ENCODE measurements at regions not wholly inside any gene's neighbourhood (a gene's known extent, or its start where the extent isn't known, plus 50 kb on each side); places are given as distances from the start of the nearest gene placed in this dataset.

DNA sequence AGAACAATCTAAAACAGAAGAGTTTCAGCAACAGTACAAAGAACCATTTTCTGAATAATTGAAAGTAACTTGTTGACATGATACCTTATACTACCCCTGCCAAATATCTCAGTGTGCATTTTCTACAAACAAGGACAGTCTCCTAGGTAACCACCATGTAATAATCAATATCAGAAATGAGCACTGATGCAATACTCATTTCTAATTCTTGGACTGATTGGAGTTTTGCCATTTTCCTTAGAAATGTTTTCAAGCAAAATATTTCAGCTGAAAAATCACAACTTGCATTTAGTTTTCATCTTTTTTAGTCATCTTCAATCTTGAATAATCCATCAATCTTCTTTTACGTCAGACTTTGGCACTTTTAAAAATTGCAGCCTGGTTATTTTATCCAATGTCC lies 420.2 kb downstream of the CDC14C start:
- DNase-seq (no peak), ATAC-seq (no peak)
- H3K4me3 Mint-ChIP-seq: no peak overlapping the region
- H3K9me3 Mint-ChIP-seq: no peaks in the 10 kb centered on the region
- H3K27me3 Mint-ChIP-seq: no peaks in the 10 kb centered on the region
- H3K27ac Mint-ChIP-seq: no peak overlapping the region
- H3K4me1 Mint-ChIP-seq: no peaks in the 10 kb centered on the region

DNA sequence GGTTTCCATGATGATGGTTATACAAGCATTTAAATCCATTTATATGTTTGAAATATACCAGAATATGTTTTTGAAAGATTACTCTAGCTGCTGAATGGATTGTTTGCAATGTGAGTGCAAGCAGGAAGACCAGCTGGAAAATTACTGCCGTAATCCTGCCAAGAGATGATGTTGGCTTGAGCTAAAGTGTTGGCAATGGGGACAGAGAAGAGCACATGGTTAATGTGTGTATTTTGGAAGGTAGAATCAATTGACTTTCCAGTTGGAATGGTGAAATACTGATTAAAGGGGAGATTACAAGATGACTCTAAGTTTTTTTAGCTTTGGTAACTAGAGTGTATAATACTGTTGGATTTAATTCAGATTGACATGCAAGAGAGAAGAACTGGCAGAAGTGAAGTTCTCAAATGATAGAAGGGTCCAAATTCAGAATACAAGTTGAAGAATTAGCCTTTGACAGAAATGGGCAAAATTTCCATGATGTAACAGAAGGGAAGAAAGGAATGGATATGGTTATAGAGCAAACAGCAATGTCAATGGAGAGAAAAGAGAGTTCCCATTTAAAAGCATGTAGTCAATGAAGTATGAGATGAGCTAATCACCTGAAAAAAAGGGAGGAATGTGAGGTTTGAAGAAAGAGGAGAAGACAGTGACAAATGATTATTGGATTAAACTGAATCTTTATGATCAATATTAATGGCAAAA lies 422.0 kb downstream of the CDC14C start:
- Mint-ChIP-seq H3K4me1 (no peaks in the 10 kb centered on the region), H3K27me3 (no peaks in the 10 kb centered on the region), H3K27ac (no peak overlapping the region), H3K4me3 (no peak overlapping the region), H3K9me3 (no peaks in the 10 kb centered on the region)
- no peak for ATAC-seq
- DNase-seq: no peak

DNA sequence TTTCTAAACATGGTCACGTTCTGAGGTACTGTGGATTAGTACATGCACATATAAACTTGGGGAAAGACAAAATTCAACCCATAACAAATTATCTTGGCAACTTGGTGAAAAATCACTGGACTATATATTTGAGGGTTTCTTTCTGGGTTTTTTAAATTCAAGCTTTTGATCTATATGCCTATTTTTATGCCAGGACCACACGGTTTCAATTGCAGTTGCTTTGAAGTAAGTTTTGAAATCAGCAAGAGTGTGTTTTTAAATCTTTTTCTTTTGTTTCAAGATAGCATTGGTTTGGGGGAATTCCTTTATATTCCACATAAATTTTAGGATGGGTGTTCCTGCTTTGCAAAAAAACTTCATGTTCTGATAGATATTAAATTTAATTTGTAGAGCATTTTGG lies 406.4 kb upstream of the VWC2 start:
- Mint-ChIP-seq H3K4me1 (no peaks in the 10 kb centered on the region), H3K27ac (no peak overlapping the region), H3K4me3 (no peak overlapping the region), H3K9me3 (peaks cover 0 to 11% of the 10 kb centered on the region in 2 donors), H3K27me3 (no peaks in the 10 kb centered on the region)
- no peak for DNase-seq
- ATAC-seq: no peak

DNA sequence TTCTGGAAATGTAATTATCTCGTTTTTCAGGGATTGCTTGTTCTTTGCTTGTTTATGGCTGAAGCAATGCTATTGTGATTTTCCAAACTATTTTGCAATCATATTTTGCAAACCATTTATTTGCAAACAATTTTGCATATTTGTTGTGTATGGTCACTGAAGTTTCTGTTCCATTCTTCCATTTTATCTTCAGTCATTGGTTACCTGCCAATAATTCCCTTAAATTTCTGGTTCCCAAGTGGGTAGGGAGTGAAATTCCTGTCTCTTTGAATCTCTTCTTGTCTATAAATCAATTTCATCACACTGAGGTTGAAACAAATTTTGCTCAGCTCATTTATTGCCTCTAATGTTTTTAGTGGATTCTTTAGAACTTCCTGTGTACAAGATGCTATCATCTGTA lies 401.7 kb upstream of the VWC2 start:
- Mint-ChIP-seq H3K27ac (no peak overlapping the region), H3K4me1 (no peaks in the 10 kb centered on the region), H3K27me3 (no peaks in the 10 kb centered on the region), H3K4me3 (no peak overlapping the region), H3K9me3 (peaks cover 0 to 2% of the 10 kb centered on the region in 2 donors)
- DNase-seq (no peak), ATAC-seq (no peak)

DNA sequence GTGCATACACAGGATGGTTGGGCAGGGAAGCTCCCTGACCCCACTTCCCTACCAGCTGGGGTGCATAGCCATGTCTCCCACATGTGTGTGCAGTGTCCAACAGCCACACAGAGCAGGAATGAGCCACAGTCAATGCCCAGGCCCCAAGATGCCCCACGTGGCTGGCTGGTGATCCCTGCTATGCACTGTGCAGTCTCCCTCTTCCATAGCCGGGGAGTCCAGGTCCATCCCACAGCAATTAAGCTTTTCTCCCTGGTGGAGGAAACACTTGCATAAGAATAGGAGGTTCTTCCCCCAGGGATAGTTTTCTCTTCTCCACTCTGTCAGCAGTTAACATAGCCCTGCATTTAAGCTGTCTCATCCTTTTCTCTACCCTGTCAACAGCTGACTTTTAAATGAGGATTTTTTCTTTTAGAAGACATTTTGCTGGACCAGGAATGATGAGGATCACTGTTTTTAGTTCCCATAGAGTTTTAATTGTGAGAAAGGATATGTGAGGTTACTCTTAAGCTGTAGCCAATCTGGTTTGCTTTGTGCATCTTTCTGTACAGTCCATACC lies 396.5 kb upstream of the VWC2 start:
- ATAC-seq: no peak
- no peak overlapping the region for H3K4me3 Mint-ChIP-seq
- no peaks in the 10 kb centered on the region for H3K27me3 Mint-ChIP-seq
- DNase-seq: no peak
- no peak overlapping the region for H3K27ac Mint-ChIP-seq
- H3K4me1 Mint-ChIP-seq: no peaks in the 10 kb centered on the region
- H3K9me3 Mint-ChIP-seq: peaks cover 3 to 9% of the 10 kb centered on the region in 2 donors

DNA sequence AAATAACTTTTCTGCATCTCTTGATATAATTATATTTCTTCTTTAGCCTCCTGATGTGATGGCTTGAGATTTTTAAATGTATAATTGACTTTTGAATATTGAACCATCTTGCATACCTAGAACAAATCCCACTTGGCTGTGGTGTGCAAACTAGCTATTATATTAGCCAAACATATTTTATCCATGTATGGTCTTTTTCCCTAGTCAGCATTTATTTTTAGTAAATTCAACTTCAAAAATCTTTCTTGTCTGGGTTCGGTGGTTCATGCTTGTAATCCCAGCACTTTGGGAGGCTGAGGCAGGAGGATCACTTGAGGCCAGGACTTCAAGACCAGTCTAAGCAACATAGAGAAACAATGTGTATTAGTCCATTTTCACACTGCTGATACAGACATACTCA lies 386.6 kb upstream of the VWC2 start:
- no peaks in the 10 kb centered on the region for H3K27me3 Mint-ChIP-seq
- ATAC-seq (no peak), DNase-seq (no peak)
- H3K27ac Mint-ChIP-seq: no peak overlapping the region
- H3K4me3 Mint-ChIP-seq: no peak overlapping the region
- no peaks in the 10 kb centered on the region for H3K4me1 Mint-ChIP-seq
- peaks cover 4 to 15% of the 10 kb centered on the region in 2 donors for H3K9me3 Mint-ChIP-seq

DNA sequence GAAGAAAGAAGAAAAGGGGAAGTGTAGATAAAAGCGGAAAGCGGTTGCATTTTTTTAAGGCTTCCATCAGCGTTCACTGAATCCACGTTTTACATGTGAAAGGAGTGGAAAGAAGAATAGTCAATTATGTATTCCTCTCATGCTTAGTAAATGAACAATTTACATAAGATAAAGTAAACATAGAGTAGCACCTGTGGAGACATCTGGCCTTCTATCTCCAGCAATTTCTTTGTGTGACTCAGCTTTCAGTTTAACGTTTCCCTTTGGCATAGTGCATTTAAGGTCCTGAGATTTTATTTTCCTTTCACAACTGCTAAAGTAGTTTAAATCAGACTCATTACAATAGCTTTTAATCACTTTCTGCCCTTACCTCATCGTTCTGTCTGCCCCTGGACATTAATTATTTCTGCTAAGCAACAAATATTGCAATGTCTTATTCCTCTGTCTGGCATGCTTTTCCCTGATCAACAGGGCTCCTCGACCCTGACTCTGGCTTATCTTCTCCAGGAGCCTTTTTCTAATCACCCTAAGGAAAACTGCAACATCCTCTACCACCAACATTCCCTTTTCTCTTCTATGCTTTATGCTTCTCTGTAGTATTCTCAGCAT lies 383.5 kb upstream of the VWC2 start:
- Mint-ChIP-seq H3K9me3 (peaks cover 0 to 15% of the 10 kb centered on the region in 2 donors), H3K27ac (no peak overlapping the region), H3K4me3 (no peak overlapping the region), H3K4me1 (no peaks in the 10 kb centered on the region), H3K27me3 (no peaks in the 10 kb centered on the region)
- ATAC-seq (no peak), DNase-seq (no peak)

DNA sequence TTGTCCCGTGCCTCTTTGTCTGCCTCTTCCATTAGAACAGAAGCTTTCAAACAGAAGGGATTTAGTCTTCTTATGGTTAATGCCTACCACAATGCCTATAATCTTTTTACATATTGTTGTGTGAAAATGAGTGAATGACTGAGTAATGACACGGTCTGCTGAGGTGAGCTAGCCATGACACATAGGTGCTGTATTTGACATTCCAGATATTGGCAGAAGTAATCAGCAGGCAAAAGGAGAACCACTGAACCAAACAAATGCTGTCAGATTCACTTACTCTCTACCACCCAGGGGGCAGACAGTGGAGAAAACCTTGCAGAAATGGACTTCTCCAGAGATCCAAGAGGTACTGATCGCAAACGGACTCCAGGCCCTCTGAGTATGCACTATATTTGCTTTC lies 377.2 kb upstream of the VWC2 start:
- Mint-ChIP-seq H3K27me3 (no peaks in the 10 kb centered on the region), H3K27ac (no peak overlapping the region), H3K9me3 (no peaks in the 10 kb centered on the region), H3K4me1 (no peaks in the 10 kb centered on the region), H3K4me3 (no peak overlapping the region)
- DNase-seq (no peak), ATAC-seq (no peak)

DNA sequence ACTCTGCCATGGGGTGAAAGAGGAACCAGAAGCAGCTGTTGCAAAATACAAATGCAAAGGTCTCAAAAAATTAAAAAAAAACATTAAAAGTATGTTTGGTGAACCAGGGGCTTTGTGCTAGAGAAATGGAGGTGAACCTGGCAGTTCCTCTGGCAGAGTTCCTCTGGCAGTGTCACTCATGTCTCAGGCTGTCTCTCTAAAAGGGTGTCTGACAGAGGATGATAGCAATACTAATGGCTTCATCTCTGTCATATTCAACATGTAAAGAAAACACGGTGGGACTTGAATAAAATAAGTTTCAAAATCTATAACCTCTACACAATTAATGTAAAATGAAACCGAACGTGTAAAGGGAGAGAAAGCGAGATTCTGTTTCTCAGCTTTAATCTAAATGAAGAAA lies 375.7 kb upstream of the VWC2 start:
- DNase-seq (no peak), ATAC-seq (no peak)
- Mint-ChIP-seq H3K27me3 (no peaks in the 10 kb centered on the region), H3K4me3 (no peak overlapping the region), H3K9me3 (no peaks in the 10 kb centered on the region), H3K4me1 (no peaks in the 10 kb centered on the region), H3K27ac (no peak overlapping the region)

DNA sequence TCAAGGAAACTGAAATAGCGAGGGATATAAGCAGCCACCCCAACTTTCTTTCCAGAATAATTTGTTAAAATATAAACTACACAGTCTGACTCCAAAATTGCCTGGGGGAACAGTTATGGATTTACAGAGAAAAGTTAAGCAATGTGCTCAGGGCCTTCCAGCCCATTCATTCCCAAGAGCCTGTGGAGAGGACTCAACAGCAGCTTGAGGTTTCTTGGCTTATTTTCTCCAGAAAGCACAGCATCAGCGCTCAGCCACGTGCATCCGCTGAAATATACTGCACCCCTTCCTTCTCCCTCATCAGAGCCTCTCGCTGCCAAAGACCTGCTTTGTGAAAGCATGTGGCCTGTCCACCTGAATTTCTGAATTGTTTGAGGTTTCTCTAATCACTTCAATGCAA lies 375.2 kb upstream of the VWC2 start:
- DNase-seq: no peak
- no peak for ATAC-seq
- no peaks in the 10 kb centered on the region for H3K27me3 Mint-ChIP-seq

DNA sequence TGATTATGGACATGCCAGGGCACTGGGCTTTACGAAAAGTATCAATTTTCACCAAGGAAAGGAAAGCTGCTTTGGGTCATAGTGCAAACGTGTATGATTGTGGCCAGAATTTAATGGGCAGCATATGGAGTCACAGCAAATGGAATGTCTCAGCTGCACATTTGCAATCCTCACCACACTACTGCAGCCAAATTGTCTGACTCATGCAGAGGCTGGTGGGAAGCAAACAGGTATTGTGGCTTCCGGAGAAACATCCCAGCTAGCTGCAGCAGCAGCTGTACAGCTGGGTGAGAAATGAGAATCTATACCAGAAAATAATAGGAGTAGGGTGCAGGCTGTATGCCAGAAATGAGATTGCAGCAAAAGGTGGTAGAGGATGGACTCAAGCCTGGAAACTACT lies 374.7 kb upstream of the VWC2 start:
- ATAC-seq: no peak
- Mint-ChIP-seq H3K9me3 (no peaks in the 10 kb centered on the region), H3K4me1 (no peaks in the 10 kb centered on the region), H3K4me3 (no peak overlapping the region), H3K27me3 (no peaks in the 10 kb centered on the region), H3K27ac (no peak overlapping the region)
- DNase-seq: no peak

More for the DNA sequence above, 375.2 kb upstream of the VWC2 start:
- no peaks in the 10 kb centered on the region for H3K4me1 Mint-ChIP-seq
- no peak overlapping the region for H3K4me3 Mint-ChIP-seq
- no peaks in the 10 kb centered on the region for H3K9me3 Mint-ChIP-seq
- no peak overlapping the region for H3K27ac Mint-ChIP-seq

DNA sequence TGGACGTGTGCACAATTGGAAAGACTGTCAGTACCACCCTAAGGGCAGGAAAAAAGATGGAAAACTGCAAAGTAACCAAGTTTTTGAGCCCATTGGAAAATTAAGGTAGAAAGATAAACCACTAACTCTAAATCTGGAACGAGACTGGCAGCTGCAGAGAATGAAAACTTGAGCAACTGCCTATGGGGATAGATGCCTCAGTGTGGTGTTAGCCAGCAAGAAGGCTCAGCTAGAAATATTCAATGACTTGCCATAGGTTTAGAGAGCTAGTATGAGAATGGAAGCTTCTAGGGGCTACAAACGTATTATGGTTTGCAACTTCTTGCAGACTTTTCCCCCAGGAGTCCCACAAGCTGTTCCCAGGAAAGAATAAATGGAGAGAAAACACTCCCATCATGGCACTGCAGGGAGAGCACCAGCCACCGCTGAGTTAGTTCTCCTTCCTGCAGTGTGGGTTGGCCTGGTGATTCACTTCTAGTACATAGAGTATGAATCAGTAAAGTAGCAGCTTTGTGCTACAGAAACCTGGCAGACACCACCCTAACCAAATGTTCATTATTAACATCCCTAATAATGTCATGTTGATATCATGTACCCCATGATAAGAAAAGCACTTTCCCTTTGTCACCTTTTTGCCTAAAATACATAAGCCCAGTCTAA lies 372.4 kb upstream of the VWC2 start:
- H3K4me1 Mint-ChIP-seq: no peaks in the 10 kb centered on the region
- H3K27ac Mint-ChIP-seq: no peak overlapping the region
- ATAC-seq (no peak), DNase-seq (no peak)
- H3K4me3 Mint-ChIP-seq: no peak overlapping the region
- no peaks in the 10 kb centered on the region for H3K27me3 Mint-ChIP-seq
- peaks cover 0 to 6% of the 10 kb centered on the region in 2 donors for H3K9me3 Mint-ChIP-seq

DNA sequence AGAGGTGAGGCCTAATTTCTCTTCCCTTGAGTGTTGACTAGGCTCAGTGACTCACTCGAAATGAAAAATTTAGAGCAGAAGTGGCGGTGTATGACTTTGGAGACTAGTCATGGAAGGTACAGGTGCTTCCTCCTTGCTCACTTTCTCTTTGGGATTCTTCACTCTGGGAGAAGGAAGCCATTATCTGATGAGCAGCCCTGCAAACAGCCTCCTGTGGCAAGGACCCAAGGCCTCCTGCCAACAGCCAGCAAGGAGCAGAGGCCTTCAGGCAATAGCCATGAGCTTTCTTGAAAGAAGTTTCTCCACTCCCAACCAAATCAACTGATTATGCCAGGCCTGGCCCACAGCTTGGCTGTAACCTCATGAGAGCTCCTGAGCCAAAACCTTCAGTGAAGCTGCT lies 369.6 kb upstream of the VWC2 start:
- no peaks in the 10 kb centered on the region for H3K4me1 Mint-ChIP-seq
- H3K27ac Mint-ChIP-seq: no peak overlapping the region
- DNase-seq (no peak), ATAC-seq (no peak)
- H3K4me3 Mint-ChIP-seq: no peak overlapping the region
- peaks cover 0 to 6% of the 10 kb centered on the region in 2 donors for H3K9me3 Mint-ChIP-seq
- no peaks in the 10 kb centered on the region for H3K27me3 Mint-ChIP-seq

DNA sequence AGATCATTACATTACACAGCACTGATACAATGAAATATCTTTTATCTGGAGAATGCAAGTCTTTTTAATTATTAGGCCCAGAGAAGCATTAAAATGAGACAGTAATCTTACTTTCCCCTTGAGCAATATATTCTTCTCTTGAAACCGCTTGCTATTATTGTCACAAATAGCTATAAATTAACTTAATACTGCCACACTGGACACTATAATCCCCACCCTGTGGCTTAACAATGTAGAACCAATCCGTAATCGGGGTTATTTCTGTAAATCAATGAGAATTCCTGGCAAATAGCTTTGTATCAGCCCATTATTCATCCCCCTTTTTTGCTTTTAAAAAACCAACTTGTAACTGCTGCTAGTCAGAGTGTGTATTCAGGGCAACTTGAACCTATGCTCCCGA lies 366.2 kb upstream of the VWC2 start:
- H3K9me3 Mint-ChIP-seq: peaks cover 0 to 6% of the 10 kb centered on the region in 2 donors
- no peak overlapping the region for H3K27ac Mint-ChIP-seq
- H3K27me3 Mint-ChIP-seq: no peaks in the 10 kb centered on the region
- no peaks in the 10 kb centered on the region for H3K4me1 Mint-ChIP-seq
- no peak for ATAC-seq
- H3K4me3 Mint-ChIP-seq: no peak overlapping the region
- no peak for DNase-seq

DNA sequence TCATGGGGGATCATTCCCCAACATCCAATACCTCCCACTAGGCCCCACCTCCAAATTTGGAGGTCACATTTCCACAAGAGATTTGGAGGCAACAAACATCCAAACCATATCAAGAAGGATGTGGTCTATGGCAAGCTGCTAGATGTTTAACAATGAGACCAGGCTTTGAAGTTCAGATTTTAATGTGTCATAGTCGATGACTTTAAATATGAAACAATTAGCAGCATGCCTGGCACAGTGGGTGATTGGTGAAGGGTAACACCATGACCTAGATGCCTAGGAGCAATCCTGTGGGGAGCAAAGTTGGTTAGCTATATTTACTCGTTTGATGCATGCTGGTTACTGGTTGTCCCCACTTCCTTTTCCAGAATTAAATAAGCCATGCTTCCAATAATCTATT lies 356.4 kb upstream of the VWC2 start:
- H3K4me3 Mint-ChIP-seq: no peak overlapping the region
- DNase-seq: no peak
- H3K4me1 Mint-ChIP-seq: no peaks in the 10 kb centered on the region
- no peak overlapping the region for H3K27ac Mint-ChIP-seq
- H3K27me3 Mint-ChIP-seq: no peaks in the 10 kb centered on the region
- ATAC-seq: no peak
- H3K9me3 Mint-ChIP-seq: peaks cover 7 to 10% of the 10 kb centered on the region in 2 donors

DNA sequence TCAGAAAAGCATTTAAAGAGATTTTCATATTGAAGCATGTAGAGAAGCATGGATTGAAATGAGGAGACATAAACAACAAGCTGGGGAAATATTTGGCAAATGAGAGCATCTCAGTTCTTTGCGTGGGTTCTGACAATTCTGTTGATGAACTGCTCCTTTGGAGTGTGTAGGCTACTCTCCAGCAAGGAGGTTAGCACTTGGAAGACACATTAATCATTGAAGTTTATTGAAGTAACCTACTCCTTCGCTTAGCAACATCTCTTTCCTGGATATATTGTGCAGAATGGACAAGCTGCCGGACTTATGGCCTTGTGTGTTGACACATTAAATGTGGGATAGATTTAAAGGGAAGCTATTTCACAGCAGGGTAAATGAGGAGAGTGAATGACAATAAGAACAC lies 354.5 kb upstream of the VWC2 start:
- Mint-ChIP-seq H3K4me1 (no peaks in the 10 kb centered on the region), H3K9me3 (peaks cover 10 to 15% of the 10 kb centered on the region in 2 donors), H3K27ac (no peak overlapping the region)

More for the DNA sequence above, 354.5 kb upstream of the VWC2 start:
- Mint-ChIP-seq H3K27me3 (no peaks in the 10 kb centered on the region), H3K4me3 (no peak overlapping the region)
- DNase-seq: no peak
- ATAC-seq: no peak

Measured in stimulated activated naive CD8-positive, alpha-beta T cell treated with anti-CD3 and anti-CD28 coated beads, Interleukin-15, amount 100 ng/mL, for 72 hours (primary cell).